Transverse colon (tissue), 4 donors: ENCODE measurements at regions not wholly inside any gene's neighbourhood (a gene's known extent, or its start where the extent isn't known, plus 50 kb on each side); places are given as distances from the start of the nearest gene placed in this dataset.

Experiments used
- DNase-seq: peaks from one replicate; pipeline ENCODE4 v3.0.0-alpha.2; 2019
- H3K27ac ChIP-seq, 4 donors: fragments of 200-600 bp; sonication (generic); 2 replicates each; pipeline ENCODE4 v1.5.1; 2016 to 2018; ENCODE audit warnings: inconsistent platforms in 4 of 4
- H3K27me3 ChIP-seq: fragments of 200-600 bp; sonication (generic); 2 replicates; pipeline ENCODE4 v1.5.1; 2017; ENCODE audit warnings: inconsistent platforms
- H3K36me3 ChIP-seq, 4 donors: fragments of 200-600 bp; sonication (generic); 2 replicates each; pipeline ENCODE4 v1.5.1; 2017 to 2019; ENCODE audit warnings: inconsistent platforms in 4 of 4
- H3K4me1 ChIP-seq, 4 donors: fragments of 200-600 bp; sonication (generic); 2 replicates each; pipeline ENCODE4 v1.5.1; 2017 to 2020; ENCODE audit warnings: inconsistent platforms in 4 of 4
- H3K4me3 ChIP-seq, 4 donors: fragments of 200-600 bp; sonication (generic); 1 replicate in 1 of 4; 2 replicates in 3 of 4; pipeline versions ENCODE4 v1.5.1 to v1.6.1; 2017 to 2019; ENCODE audit warnings: inconsistent platforms in 4 of 4
- H3K9me3 ChIP-seq, 2 donors: fragments of 200-600 bp; sonication (generic); 2 replicates each; pipeline ENCODE4 v1.5.1; 2017 to 2019; ENCODE audit warnings: inconsistent platforms in 2 of 2
- EP300 ChIP-seq: sonication (generic); formaldehyde crosslinking; IDR thresholded peaks from one replicate; pipeline ENCODE4 v1.6.1; 2017; ENCODE audit warnings: antibody characterized with exemption, low read depth
- POLR2A ChIP-seq: fragments of 450-650 bp; IDR thresholded peaks from one replicate; pipeline ENCODE4 v1.6.1; 2016; ENCODE audit warnings: antibody characterized with exemption, mild to moderate bottlenecking, moderate library complexity
- POLR2AphosphoS5 ChIP-seq, 3 donors: sonication (generic); formaldehyde crosslinking; IDR thresholded peaks; one replicate each; pipeline ENCODE4 v1.6.1; 2016; ENCODE audit warnings: antibody characterized with exemption in 3 of 3
- WGBS, 2 donors: methylation state at CpG; one replicate each; pipeline ENCODE4 v1.1.5; 2018; ENCODE audit warnings: low coverage in 1 of 2; 5-methylcytosine and 5-hydroxymethylcytosine counted together
- in situ Hi-C, 4 donors: fragments of 200-750 bp; cut with MboI; loops; one replicate each; pipeline versions ENCODE4 v1.15.0 to v1.15.1; 2017; ENCODE audit warnings: low sequenced_read_pairs in 3 of 4, low pct_ligation_motif_present in 1 of 4, low pct_unique_long_range_greater_than_20kb in 1 of 4
- intact Hi-C: fragments of 100-400 bp; cut with DNase I; formaldehyde crosslinking; loops from one replicate; pipeline ENCODE4 v1.15.1; 2023; ENCODE audit warnings: low total_unique reads
- TF ChIP-seq, protein P1 (sequence below), 5 experiments: fragments of 200-600 bp in 3 of 5; fragments of 450-650 bp in 2 of 5; sonication (generic) in 3 of 5; IDR thresholded peaks; 1 replicate in 2 of 5; 2 replicates in 3 of 5; pipeline ENCODE4 v1.5.1; 2016 to 2017; ENCODE audit warnings: antibody characterized with exemption in 5 of 5, inconsistent platforms in 3 of 5, mild to moderate bottlenecking in 2 of 5, moderate library complexity in 1 of 5

DNA sequence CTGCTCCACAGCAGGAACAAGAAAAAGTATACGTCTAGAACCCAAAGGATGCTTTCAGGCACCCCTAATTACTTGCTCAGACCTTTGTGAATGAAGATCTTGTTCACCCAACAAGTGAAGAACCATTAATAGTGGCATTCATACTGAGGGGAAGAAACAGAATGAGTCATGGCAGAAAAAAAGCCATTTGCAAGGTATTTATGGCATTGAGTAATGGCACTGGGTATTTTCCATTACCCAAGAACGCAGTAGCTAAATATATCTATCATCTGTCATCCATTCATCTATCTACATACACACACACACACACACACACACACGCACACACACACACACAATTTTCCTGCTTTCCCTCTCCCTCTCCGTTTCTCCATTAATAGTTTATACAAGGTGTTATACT is 56.4 kb upstream of the XIRP2 start:
- Histone ChIP-seq H3K36me3 (no peaks in the 10 kb centered on the region), H3K27me3 (no peaks in the 10 kb centered on the region), H3K9me3 (no peaks in the 10 kb centered on the region), H3K4me3 (no peak overlapping the region), H3K4me1 (no peaks in the 10 kb centered on the region), H3K27ac (no peak overlapping the region)
- TF ChIP-seq, protein P1, sequence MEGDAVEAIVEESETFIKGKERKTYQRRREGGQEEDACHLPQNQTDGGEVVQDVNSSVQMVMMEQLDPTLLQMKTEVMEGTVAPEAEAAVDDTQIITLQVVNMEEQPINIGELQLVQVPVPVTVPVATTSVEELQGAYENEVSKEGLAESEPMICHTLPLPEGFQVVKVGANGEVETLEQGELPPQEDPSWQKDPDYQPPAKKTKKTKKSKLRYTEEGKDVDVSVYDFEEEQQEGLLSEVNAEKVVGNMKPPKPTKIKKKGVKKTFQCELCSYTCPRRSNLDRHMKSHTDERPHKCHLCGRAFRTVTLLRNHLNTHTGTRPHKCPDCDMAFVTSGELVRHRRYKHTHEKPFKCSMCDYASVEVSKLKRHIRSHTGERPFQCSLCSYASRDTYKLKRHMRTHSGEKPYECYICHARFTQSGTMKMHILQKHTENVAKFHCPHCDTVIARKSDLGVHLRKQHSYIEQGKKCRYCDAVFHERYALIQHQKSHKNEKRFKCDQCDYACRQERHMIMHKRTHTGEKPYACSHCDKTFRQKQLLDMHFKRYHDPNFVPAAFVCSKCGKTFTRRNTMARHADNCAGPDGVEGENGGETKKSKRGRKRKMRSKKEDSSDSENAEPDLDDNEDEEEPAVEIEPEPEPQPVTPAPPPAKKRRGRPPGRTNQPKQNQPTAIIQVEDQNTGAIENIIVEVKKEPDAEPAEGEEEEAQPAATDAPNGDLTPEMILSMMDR (IDR thresholded peaks at IDR 0.05) = no peak
- TF ChIP-seq POLR2AphosphoS5 (IDR thresholded peaks at IDR 0.05) = no peak
- TF ChIP-seq EP300 = no peak
- TF ChIP-seq POLR2A = no peak
- WGBS, 2 donors = 83 to 90% methylated on average over 3 to 4 of the region's 4 CpGs
- in situ Hi-C loops = no loop called here
- intact Hi-C loops = no loop called here
- no peak for DNase-seq

DNA sequence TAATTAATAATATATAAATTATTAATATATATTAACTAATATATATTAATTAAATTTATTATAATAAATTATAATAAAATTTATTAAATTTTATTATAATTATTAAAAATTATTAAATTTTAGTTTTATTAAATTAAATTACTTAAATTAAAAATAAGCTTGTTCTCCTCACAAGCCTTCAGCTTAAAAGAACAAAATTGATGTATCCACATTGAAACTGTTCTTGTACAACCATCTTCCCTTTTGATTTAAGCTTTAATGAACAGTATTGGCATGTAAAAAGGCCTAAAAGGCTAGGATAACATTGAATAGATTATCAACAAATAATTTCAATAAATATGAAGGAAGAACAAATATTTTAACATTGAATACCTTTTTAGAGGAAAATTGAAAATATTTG is 62.4 kb upstream of the XIRP2 start:
- Histone ChIP-seq H3K36me3 (no peaks in the 10 kb centered on the region), H3K27ac (no peak overlapping the region), H3K9me3 (no peaks in the 10 kb centered on the region), H3K4me3 (no peak overlapping the region), H3K4me1 (no peaks in the 10 kb centered on the region), H3K27me3 (no peaks in the 10 kb centered on the region)
- intact Hi-C loops = no loop called here
- no peak for DNase-seq
- TF ChIP-seq POLR2A = no peak
- in situ Hi-C loops = no loop called here

DNA sequence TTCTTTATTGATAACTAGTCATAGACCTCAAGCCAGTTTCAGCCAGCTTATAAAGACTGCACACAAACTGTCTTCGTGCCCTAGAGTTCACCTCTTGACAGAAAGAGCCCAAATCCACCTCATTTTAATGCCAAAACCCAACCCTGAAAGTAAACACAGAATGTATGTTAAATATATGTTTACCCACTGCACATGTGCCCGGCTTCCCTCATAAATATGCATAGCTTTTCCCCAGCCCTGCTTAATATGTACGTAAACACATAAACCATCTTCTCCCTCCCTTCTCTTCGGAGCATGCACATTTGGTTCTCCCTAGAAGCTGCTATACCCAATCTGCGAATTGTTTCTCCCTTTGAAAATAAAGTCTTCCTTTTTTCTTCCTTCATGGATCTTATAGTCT is 73.9 kb upstream of the XIRP2 start:
- H3K36me3 ChIP-seq = no peaks in the 10 kb centered on the region
- TF ChIP-seq, protein P1 (IDR thresholded peaks at IDR 0.05) = no peak
- TF ChIP-seq POLR2AphosphoS5 (IDR thresholded peaks at IDR 0.05) = no peak
- no peak for TF ChIP-seq POLR2A
- intact Hi-C loops (no loop called here), in situ Hi-C loops (no loop called here)
- no peaks in the 10 kb centered on the region for H3K9me3 ChIP-seq
- WGBS, 2 donors = 65 to 66% methylated on average over 5 of the region's 5 CpGs
- H3K4me1 ChIP-seq = no peaks in the 10 kb centered on the region
- H3K4me3 ChIP-seq = no peak overlapping the region
- DNase-seq = no peak
- no peak overlapping the region for H3K27ac ChIP-seq
- no peaks in the 10 kb centered on the region for H3K27me3 ChIP-seq

DNA sequence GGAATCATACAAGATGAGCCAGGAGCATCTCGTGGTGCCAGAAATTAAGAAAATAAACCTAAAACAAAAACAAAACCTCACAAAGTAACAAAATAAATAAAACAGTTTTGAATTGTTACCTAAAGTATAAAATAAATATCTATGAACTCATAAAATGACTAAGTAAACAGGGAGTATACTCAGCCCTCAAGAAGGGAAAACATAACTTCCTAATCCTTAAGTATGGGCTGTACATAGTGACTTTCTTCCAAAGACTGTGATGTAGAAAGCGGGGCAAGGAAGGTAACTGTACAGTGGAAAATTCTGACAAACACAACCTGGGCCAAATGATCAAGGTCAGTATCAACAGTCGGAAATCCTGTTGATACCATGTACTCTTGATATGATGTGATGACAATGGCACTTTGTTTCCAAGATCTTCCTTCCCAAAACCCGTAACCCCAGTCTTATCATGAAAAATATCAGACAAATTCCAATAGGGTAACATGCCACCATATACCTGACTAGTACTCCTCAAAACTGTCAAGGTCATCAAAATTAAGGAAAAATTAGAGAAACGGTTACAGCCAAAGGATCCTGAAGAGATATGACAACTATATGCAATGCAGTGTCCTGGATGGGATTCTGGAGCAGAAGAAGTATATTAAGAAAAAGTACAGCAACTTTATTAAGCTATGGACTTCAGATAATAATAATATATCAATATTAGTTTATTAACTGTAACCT is 76.0 kb upstream of the XIRP2 start:
- DNase-seq = no peak
- no peak overlapping the region for H3K4me3 ChIP-seq
- no peaks in the 10 kb centered on the region for H3K36me3 ChIP-seq
- no peaks in the 10 kb centered on the region for H3K27me3 ChIP-seq
- intact Hi-C loops (no loop called here), in situ Hi-C loops (no loop called here)
- TF ChIP-seq POLR2AphosphoS5 (IDR thresholded peaks at IDR 0.05) (no peak), EP300 (no peak), POLR2A (no peak)
- TF ChIP-seq, protein P1 (IDR thresholded peaks at IDR 0.05) = no peak
- H3K4me1 ChIP-seq = no peaks in the 10 kb centered on the region
- no peak overlapping the region for H3K27ac ChIP-seq
- 72 to 76% methylated on average over 5 of the region's 5 CpGs for WGBS, 2 donors
- no peaks in the 10 kb centered on the region for H3K9me3 ChIP-seq

DNA sequence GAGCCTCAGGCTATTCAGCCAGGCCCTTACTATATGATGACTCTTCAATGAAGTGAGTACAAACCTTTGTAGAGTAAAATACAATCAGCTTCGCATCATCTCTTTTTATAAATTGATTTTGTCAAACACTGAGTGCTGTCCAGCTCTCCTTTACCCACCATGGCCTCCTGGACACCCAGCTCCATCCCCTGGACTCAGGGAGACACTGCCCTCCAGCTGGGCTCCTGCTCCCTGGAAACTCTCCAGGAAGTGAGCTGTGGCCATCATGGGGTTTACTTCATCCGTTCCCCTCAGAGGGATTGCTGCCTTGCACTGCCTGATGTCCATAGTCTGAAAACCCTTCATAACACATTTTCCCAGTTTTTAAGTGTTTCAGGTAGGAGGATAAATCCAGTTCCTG is 82.5 kb upstream of the XIRP2 start:
- TF ChIP-seq POLR2A (no peak), EP300 (no peak), POLR2AphosphoS5 (IDR thresholded peaks at IDR 0.05) (no peak)
- TF ChIP-seq, protein P1 (IDR thresholded peaks at IDR 0.05) = no peak
- in situ Hi-C loops (no loop called here), intact Hi-C loops (no loop called here)
- peaks cover 0 to 14% (median 0%) of the 10 kb centered on the region in 4 donors for H3K4me1 ChIP-seq
- H3K27ac ChIP-seq = no peak overlapping the region
- H3K36me3 ChIP-seq = no peaks in the 10 kb centered on the region
- H3K4me3 ChIP-seq = no peak overlapping the region
- H3K9me3 ChIP-seq = no peaks in the 10 kb centered on the region
- WGBS, 2 donors = 94% methylated on average over 2 of the region's 2 CpGs; no CpG with 5 or more reads in 1 of the 2 donors
- no peak for DNase-seq
- H3K27me3 ChIP-seq = no peaks in the 10 kb centered on the region
